ENCODE measurements at regions not wholly inside any gene's neighbourhood (a gene's known extent, or its start where the extent isn't known, plus 50 kb on each side); places are given as distances from the start of the nearest gene placed in this dataset.

GRCh38 chr20:16918366-16918765 lies 170.2 kb downstream of the OTOR start:
- Histone ChIP-seq H3K4me3 (no peak overlapping the region), H3K27ac (no peak overlapping the region)
- TF ChIP-seq CTCF (IDR thresholded peaks at IDR 0.05) = no peak
- no peak for TF ChIP-seq POLR2A (IDR thresholded peaks at IDR 0.05)

GRCh38 chr20:16919841-16920240 lies 171.7 kb downstream of the OTOR start:
- Histone ChIP-seq H3K9me3 (no peaks in the 10 kb centered on the region), H3K27me3 (no peaks in the 10 kb centered on the region), H3K4me1 (no peaks in the 10 kb centered on the region), H3K4me3 (no peak overlapping the region), H3K36me3 (no peaks in the 10 kb centered on the region), H3K27ac (no peak overlapping the region)
- TF ChIP-seq CTCF (IDR thresholded peaks at IDR 0.05) = no peak
- no peak for TF ChIP-seq POLR2A (IDR thresholded peaks at IDR 0.05)
- DNase-seq = no peak

More at GRCh38 chr20:16918366-16918765, 170.2 kb downstream of the OTOR start:
- Histone ChIP-seq H3K36me3 (no peaks in the 10 kb centered on the region), H3K4me1 (no peaks in the 10 kb centered on the region), H3K9me3 (no peaks in the 10 kb centered on the region), H3K27me3 (no peaks in the 10 kb centered on the region)
- no peak for DNase-seq

- H3K9me3 ChIP-seq = no peaks in the 10 kb centered on the region
- no peaks in the 10 kb centered on the region for H3K36me3 ChIP-seq
- DNase-seq = no peak
- H3K27ac ChIP-seq = no peak overlapping the region
- no peaks in the 10 kb centered on the region for H3K4me1 ChIP-seq
- no peaks in the 10 kb centered on the region for H3K27me3 ChIP-seq
- no peak overlapping the region for H3K4me3 ChIP-seq
- TF ChIP-seq POLR2A (IDR thresholded peaks at IDR 0.05) (no peak), CTCF (IDR thresholded peaks at IDR 0.05) (no peak)
These were observed 174.7 kb downstream of the OTOR start for GRCh38 chr20:16922834-16923233.

GRCh38 chr20:16926626-16927430 lies 178.7 kb downstream of the OTOR start:
- no peaks in the 10 kb centered on the region for H3K9me3 ChIP-seq
- H3K27ac ChIP-seq = no peak overlapping the region
- H3K36me3 ChIP-seq = no peaks in the 10 kb centered on the region
- no peaks in the 10 kb centered on the region for H3K4me1 ChIP-seq
- DNase-seq = no peak
- H3K27me3 ChIP-seq = no peaks in the 10 kb centered on the region
- no peak overlapping the region for H3K4me3 ChIP-seq
- TF ChIP-seq CTCF (IDR thresholded peaks at IDR 0.05) = no peak
- TF ChIP-seq POLR2A (IDR thresholded peaks at IDR 0.05) = no peak

- Histone ChIP-seq H3K27ac (no peak overlapping the region), H3K27me3 (no peaks in the 10 kb centered on the region), H3K36me3 (no peaks in the 10 kb centered on the region), H3K9me3 (no peaks in the 10 kb centered on the region), H3K4me3 (no peak overlapping the region), H3K4me1 (no peaks in the 10 kb centered on the region)
- DNase-seq = no peak
- TF ChIP-seq POLR2A (IDR thresholded peaks at IDR 0.05) (no peak), CTCF (IDR thresholded peaks at IDR 0.05) (no peak)
These were observed 181.6 kb downstream of the OTOR start for GRCh38 chr20:16929756-16930155.

Data from Peyer's patch (tissue), 4 donors.